Sigmoid colon (tissue), 4 donors: ENCODE measurements at regions not wholly inside any gene's neighbourhood (a gene's known extent, or its start where the extent isn't known, plus 50 kb on each side); places are given as distances from the start of the nearest gene placed in this dataset.

Experiments
- CTCF ChIP-seq, 4 experiments: fragments of 450-650 bp in 3 of 4; fragments of 200-600 bp in 1 of 4; IDR thresholded peaks; one replicate each; pipeline ENCODE4 v1.5.1; 2016 to 2019; ENCODE audit warnings: antibody characterized with exemption in 4 of 4, mild to moderate bottlenecking in 3 of 4, moderate library complexity in 2 of 4
- EP300 ChIP-seq, 4 donors: sonication (generic); formaldehyde crosslinking; IDR thresholded peaks; one replicate each; pipeline ENCODE4 v1.6.1; 2017; ENCODE audit warnings: antibody characterized with exemption in 4 of 4
- POLR2A ChIP-seq, 2 donors: fragments of 450-650 bp; IDR thresholded peaks; one replicate each; pipeline ENCODE4 v1.6.1; 2016; ENCODE audit warnings: antibody characterized with exemption in 2 of 2, mild to moderate bottlenecking in 2 of 2, moderate library complexity in 2 of 2
- POLR2AphosphoS5 ChIP-seq, 4 donors: sonication (generic); formaldehyde crosslinking; IDR thresholded peaks; one replicate each; pipeline ENCODE4 v1.6.1; 2017; ENCODE audit warnings: antibody characterized with exemption in 4 of 4

DNA sequence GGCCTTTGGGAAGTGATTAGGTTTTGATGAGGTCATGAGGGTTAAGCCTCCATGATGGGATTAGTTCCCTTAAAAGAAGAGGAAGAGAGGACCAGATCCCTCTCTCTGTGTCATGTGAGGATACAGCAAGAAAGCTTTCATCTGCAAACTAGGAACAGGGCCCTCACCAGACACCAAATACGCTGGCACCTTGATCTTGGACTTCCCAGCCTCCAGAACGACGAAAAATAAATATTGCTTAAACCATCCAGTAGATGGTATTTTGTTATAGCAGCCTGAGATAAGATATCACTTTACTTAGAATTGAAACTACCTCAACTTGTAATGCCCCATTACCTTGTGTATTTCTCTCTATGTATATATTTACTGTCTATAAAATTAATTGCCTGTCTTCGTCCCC, 65.4 kb upstream of the NNAT start:
- TF ChIP-seq CTCF (IDR thresholded peaks at IDR 0.05), result no peak
- no peak for TF ChIP-seq POLR2AphosphoS5 (IDR thresholded peaks at IDR 0.05)
- no peak for TF ChIP-seq EP300 (IDR thresholded peaks at IDR 0.05)
- TF ChIP-seq POLR2A (IDR thresholded peaks at IDR 0.05), result no peak
